Testis (tissue), 2 donors: ENCODE measurements at regions not wholly inside any gene's neighbourhood (a gene's known extent, or its start where the extent isn't known, plus 50 kb on each side); places are given as distances from the start of the nearest gene placed in this dataset.

Source experiments
- CTCF ChIP-seq, 3 experiments: fragments of 450-650 bp in 2 of 3; fragments of 200-600 bp in 1 of 3; sonication (generic) in 1 of 3; IDR thresholded peaks; one replicate each; pipeline ENCODE4 v1.5.1; 2016 to 2019; ENCODE audit warnings: antibody characterized with exemption in 3 of 3, mild to moderate bottlenecking in 2 of 3, moderate library complexity in 1 of 3
- POLR2A ChIP-seq: fragments of 450-650 bp; IDR thresholded peaks from one replicate; pipeline ENCODE4 v1.6.1; 2017; ENCODE audit warnings: antibody characterized with exemption, mild to moderate bottlenecking, moderate library complexity

GRCh38 chr1:239112101-239112935 is 274.1 kb upstream of the CHRM3 start:
- TF ChIP-seq CTCF (IDR thresholded peaks at IDR 0.05) = no peak
- TF ChIP-seq POLR2A = no peak
